ENCODE measurements at regions not wholly inside any gene's neighbourhood (a gene's known extent, or its start where the extent isn't known, plus 50 kb on each side); places are given as distances from the start of the nearest gene placed in this dataset.

DNA sequence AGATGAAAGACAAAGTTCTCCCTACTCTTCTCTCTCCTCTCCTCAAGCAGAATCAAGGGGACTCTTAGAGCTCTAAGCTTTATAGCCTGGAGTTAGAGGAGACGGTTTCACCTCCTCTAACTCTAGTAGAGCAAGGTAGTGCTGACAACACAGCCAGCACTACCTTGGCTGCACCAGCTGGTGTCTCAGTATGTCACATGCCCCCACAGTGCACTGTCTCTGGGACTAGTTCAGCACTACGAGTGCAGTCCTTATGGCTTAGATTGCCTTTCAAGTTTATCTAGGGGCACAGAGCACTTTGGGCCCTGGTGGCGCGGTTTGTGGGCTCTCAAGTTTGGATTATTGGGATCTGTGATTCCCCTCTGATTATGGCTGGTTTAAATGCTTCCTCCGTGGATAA lies 614.1 kb upstream of the NECTIN3 start:
- no peaks in the 10 kb centered on the region for H3K27me3 ChIP-seq
- no peaks in the 10 kb centered on the region for H3K4me1 ChIP-seq
- H3K4me3 ChIP-seq (ENCODE audit: low read depth, low read length): no peak overlapping the region
- no peak for DNase-seq
- TF ChIP-seq, protein P1, sequence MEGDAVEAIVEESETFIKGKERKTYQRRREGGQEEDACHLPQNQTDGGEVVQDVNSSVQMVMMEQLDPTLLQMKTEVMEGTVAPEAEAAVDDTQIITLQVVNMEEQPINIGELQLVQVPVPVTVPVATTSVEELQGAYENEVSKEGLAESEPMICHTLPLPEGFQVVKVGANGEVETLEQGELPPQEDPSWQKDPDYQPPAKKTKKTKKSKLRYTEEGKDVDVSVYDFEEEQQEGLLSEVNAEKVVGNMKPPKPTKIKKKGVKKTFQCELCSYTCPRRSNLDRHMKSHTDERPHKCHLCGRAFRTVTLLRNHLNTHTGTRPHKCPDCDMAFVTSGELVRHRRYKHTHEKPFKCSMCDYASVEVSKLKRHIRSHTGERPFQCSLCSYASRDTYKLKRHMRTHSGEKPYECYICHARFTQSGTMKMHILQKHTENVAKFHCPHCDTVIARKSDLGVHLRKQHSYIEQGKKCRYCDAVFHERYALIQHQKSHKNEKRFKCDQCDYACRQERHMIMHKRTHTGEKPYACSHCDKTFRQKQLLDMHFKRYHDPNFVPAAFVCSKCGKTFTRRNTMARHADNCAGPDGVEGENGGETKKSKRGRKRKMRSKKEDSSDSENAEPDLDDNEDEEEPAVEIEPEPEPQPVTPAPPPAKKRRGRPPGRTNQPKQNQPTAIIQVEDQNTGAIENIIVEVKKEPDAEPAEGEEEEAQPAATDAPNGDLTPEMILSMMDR (IDR thresholded peaks at IDR 0.05; ENCODE audit: low read depth, low read length): no peak
- no peaks in the 10 kb centered on the region for H3K9me3 ChIP-seq
- H3K36me3 ChIP-seq: no peaks in the 10 kb centered on the region

DNA sequence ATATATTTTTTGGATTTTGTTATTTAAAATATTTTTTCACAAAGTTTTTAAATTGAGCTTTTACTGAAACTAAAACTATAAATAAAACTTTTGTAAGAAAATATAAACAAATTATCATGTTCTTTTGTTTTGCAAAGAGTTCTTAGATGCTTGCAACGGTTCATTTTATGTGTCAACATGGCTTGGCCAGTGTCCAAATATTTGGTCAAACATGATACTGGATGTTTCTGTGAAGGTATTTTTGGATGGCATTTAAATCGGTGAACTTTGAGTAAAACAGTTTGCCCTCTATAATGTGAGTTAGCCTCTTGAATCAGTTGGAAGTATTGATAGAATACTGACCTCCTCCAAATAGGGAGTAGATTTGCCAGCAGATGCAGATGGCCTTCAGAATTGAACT lies 612.6 kb upstream of the NECTIN3 start:
- no peak overlapping the region for H3K4me3 ChIP-seq (ENCODE audit: low read depth, low read length)
- no peaks in the 10 kb centered on the region for H3K9me3 ChIP-seq
- DNase-seq: no peak
- TF ChIP-seq, protein P1 (IDR thresholded peaks at IDR 0.05; ENCODE audit: low read depth, low read length): no peak
- H3K4me1 ChIP-seq: no peaks in the 10 kb centered on the region
- no peaks in the 10 kb centered on the region for H3K27me3 ChIP-seq
- no peaks in the 10 kb centered on the region for H3K36me3 ChIP-seq

DNA sequence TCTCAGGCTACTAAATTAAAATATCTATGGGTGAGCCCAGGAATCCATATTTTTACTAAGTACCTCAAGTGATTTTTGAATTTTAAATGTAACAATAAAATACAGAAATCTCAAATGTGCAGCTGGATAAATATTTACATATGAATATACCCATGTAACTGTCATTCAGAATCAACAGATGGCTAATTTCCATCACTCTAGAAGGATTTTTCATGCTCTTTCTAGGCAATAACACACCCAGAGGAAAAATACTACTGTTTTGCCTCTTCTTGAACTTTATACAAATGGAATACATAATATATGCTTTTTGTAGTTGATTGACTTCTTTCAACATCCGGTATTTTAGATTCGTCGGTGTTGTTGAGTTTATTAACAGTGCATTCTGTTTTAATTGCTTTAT lies 601.3 kb upstream of the NECTIN3 start:
- TF ChIP-seq, protein P1 (IDR thresholded peaks at IDR 0.05; ENCODE audit: low read depth, low read length): no peak
- Histone ChIP-seq H3K4me1 (no peaks in the 10 kb centered on the region), H3K27me3 (no peaks in the 10 kb centered on the region), H3K4me3 (ENCODE audit: low read depth, low read length) (no peak overlapping the region), H3K9me3 (no peaks in the 10 kb centered on the region; the same call in 1 of the 2 replicates), H3K36me3 (no peaks in the 10 kb centered on the region)
- no peak for DNase-seq

DNA sequence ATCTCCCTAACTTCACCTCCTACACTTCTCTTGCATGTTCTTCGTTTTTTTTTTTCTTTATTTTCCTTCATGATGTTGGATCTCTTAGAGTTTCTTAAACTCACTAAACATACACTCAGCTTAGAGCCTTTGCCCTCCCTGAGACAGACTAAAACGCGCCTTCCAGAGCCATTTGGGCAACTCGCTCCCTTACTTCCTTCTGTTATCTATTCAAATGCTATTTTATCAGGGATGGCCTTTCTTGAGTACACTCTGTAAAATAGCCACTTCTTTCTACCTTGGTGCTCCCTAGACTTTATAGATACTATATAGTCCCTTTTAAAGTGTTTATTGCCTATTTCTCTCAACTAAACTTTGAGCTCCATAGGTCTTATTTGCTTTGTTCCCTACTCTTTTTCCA lies 598.2 kb upstream of the NECTIN3 start:
- TF ChIP-seq, protein P1 (IDR thresholded peaks at IDR 0.05; ENCODE audit: low read depth, low read length): no peak
- H3K4me3 ChIP-seq (ENCODE audit: low read depth, low read length): no peak overlapping the region
- DNase-seq: no peak

DNA sequence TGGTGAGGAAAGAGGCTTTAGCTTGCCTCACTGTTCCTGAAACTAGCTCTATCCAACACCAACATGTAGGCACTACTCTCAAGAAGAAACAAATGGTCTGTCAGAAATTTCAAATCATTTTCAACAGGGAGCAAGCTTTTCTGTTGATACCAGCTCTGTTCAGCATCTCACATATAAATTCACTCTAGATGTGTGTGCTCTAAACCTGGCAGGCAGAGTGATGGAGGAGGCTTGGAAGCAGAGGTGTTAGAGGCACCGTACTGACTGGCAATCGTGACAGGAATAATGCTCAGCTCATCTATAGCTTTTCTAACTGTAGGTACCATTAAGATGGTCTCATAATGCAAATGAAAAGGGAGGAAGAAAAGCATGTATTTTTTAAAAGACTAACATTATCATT lies 597.2 kb upstream of the NECTIN3 start:
- H3K36me3 ChIP-seq: no peaks in the 10 kb centered on the region
- H3K9me3 ChIP-seq: no peaks in the 10 kb centered on the region
- H3K4me3 ChIP-seq (ENCODE audit: low read depth, low read length): no peak overlapping the region
- no peak for DNase-seq
- TF ChIP-seq, protein P1 (IDR thresholded peaks at IDR 0.05; ENCODE audit: low read depth, low read length): no peak
- no peaks in the 10 kb centered on the region for H3K4me1 ChIP-seq
- no peaks in the 10 kb centered on the region for H3K27me3 ChIP-seq

More for the DNA sequence above, 598.2 kb upstream of the NECTIN3 start:
- no peaks in the 10 kb centered on the region for H3K27me3 ChIP-seq
- H3K4me1 ChIP-seq: no peaks in the 10 kb centered on the region
- H3K9me3 ChIP-seq: no peaks in the 10 kb centered on the region
- no peaks in the 10 kb centered on the region for H3K36me3 ChIP-seq

DNA sequence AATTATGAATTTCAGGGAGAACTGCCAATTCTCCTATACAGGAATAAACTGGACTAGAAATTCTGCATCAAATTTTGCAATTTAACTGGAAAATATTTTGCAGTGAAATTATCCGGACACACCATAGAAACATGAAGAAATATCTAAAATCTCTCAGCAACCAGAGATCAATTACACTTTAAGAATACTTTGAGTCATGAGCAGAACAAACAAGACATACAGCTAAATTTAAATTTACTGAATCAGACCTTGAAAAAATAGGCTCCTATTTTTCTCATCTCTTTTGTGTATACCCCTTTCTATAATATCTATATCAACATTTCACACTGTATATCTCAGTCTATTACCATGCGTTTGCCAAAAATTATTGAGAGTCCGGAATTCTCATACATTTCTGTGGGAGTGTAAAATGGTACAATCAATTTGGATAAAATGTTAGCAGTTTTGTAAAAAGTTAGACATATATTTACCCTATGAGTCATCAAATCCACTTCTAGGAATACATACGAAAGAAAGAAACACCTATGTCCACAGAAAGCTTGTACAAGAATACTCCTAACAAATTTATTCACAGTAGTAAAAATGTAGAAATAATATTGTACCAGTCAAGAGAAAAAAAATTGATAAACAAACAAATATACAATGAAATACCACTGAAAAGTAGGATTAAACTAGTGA lies 593.1 kb upstream of the NECTIN3 start:
- Histone ChIP-seq H3K4me1 (no peaks in the 10 kb centered on the region), H3K4me3 (ENCODE audit: low read depth, low read length) (no peak overlapping the region), H3K9me3 (no peaks in the 10 kb centered on the region), H3K27me3 (no peaks in the 10 kb centered on the region), H3K36me3 (no peaks in the 10 kb centered on the region)
- TF ChIP-seq, protein P1 (IDR thresholded peaks at IDR 0.05; ENCODE audit: low read depth, low read length): no peak
- DNase-seq: no peak

All from BE2C (cell line).